Transverse colon (tissue), 4 donors: ENCODE measurements at regions not wholly inside any gene's neighbourhood (a gene's known extent, or its start where the extent isn't known, plus 50 kb on each side); places are given as distances from the start of the nearest gene placed in this dataset.
"Not testable (repeated sequence)": the region's sequence is repeated elsewhere in the genome, so short reads cannot be mapped to it uniquely, and the experiment has no call there.

ENCODE experiments used
- CTCF ChIP-seq, 5 experiments: fragments of 200-600 bp in 3 of 5; fragments of 450-650 bp in 2 of 5; sonication (generic) in 3 of 5; IDR thresholded peaks; 1 replicate in 2 of 5; 2 replicates in 3 of 5; pipeline ENCODE4 v1.5.1; 2016 to 2017; ENCODE audit warnings: antibody characterized with exemption in 5 of 5, inconsistent platforms in 3 of 5, mild to moderate bottlenecking in 2 of 5, moderate library complexity in 1 of 5
- EP300 ChIP-seq: sonication (generic); formaldehyde crosslinking; IDR thresholded peaks from one replicate; pipeline ENCODE4 v1.6.1; 2017; ENCODE audit warnings: antibody characterized with exemption, low read depth
- POLR2A ChIP-seq: fragments of 450-650 bp; IDR thresholded peaks from one replicate; pipeline ENCODE4 v1.6.1; 2016; ENCODE audit warnings: antibody characterized with exemption, mild to moderate bottlenecking, moderate library complexity
- POLR2AphosphoS5 ChIP-seq, 3 donors: sonication (generic); formaldehyde crosslinking; IDR thresholded peaks; one replicate each; pipeline ENCODE4 v1.6.1; 2016; ENCODE audit warnings: antibody characterized with exemption in 3 of 3

- TF ChIP-seq CTCF (IDR thresholded peaks at IDR 0.05); POLR2A; POLR2AphosphoS5 (IDR thresholded peaks at IDR 0.05); EP300: not testable (repeated sequence)
These were observed 67.8 kb downstream of the GOLGA6L22 start for GRCh38 chr15:22526537-22526936.
